ENCODE measurements at regions not wholly inside any gene's neighbourhood (a gene's known extent, or its start where the extent isn't known, plus 50 kb on each side); places are given as distances from the start of the nearest gene placed in this dataset.
"Not testable (repeated sequence)": the region's sequence is repeated elsewhere in the genome, so short reads cannot be mapped to it uniquely, and the experiment has no call there.

DNA sequence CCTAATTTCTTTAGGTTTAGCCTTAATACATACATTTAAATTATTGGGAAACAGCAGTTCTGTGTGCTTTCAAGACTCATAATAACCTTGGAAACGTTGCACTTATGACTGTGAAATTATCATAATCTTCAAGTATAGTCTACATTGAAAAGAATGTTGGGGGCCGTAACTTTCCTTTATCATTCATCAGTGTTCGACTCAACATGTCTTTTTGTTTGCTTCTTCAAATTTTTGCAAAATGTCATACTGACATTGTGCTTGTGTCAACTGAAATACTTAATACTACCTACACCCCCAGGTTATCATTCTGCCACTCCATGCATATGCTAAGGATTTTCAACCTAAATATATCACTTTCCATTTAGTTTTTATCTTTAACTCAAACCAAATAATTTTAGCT, 1562.9 kb downstream of the OLFM4 start:
- DNase-seq: no peak

DNA sequence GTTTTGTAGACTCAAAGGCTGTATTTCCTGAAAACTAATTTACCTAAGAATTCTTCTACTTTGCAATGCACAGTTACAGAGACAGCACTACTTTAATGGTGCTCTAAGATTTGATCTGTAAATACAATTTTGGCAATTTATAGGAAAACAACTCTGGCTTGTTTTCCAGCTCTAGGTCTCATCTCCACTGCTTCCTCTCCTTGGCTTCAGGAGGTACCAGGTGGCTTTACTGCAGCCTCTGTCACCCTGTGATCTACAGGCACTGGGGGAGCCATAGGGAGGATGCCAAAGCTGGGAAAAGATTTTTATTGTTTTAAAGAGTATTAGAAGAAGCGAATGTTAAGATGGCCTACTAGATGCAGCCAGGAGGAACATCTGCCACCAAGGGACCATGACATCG, 1563.6 kb downstream of the OLFM4 start:
- no peak for DNase-seq

DNA sequence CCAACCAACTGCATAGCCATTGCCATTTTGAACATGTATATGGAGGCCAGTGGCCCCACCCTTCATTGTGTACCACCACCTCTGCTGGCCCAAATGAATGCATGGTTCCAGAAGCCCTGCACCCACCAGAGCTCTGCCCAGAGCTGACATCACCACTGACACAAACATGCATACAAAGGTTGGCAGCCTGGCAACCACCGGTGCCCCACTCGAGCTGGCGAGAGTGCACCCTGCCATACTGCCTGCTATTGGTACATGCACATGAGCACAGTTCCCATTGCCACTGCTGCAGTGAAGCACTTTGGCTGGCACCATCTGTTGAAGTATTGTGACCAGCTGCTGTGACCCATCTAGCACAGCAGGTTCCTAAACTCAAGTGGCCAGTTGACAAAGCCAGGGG, 1564.9 kb downstream of the OLFM4 start:
- no peak for DNase-seq

DNA sequence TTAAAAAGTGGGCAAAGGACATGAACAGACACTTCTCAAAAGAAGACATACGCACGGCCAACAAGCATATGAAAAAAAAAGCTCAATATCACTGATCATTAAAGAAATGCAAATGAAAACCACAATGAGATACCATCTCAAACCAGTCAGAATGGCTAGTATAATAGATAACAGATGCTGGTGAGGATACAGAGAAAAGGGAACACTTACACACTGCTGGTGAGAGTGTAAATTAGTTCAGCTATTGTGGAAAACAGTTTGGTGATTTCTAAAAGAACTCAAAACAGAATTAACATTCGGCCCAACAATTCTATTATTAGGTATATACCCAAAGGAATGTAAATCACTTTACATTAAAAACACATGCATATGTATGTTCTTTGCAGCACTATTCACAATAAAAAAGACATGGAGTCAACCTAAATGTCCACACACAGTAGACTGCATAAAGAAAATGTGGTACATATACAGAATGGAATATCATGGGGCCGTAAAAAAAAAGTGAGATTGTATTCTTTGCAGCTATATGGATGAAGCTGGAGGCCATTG, 1569.0 kb downstream of the OLFM4 start:
- DNase-seq: no peak

DNA sequence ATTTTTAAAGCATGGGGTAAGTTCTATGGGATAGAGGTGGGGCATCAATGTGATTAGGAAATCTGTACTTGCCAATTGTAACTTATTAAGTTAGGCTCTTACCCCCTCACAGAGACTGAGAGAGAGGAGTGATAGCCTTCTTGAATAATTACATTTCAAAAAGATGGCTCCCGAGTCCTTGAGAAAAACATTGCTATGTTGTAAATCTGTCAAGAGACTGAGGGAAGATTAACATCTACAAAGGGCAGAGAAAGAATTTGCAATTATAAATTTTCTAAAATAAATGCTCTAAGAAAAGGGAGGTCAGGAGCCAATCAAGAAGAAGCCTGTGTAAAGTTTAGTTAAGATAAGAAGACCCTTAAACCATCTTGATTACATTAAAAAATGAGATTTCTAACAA, 1570.8 kb downstream of the OLFM4 start:
- no peak for DNase-seq

DNA sequence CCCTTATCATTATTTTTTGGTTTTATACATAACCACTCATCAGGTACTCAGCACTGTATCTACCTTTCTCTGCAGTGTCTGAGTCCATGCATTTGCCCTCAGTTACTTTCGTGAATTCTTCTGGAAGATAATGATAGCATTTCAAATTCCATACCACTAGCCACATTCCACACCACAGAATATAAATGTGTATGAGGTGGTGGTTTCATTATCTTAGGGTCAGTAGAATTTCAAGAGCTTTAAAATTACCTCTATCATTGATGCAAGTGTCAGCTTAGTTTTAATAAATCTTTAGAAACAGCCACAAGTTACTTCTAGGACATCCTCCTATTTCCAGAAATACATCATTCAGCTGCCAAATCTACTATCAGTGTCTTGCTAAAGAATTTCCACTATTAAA, 1578.3 kb downstream of the OLFM4 start:
- DNase-seq: no peak

DNA sequence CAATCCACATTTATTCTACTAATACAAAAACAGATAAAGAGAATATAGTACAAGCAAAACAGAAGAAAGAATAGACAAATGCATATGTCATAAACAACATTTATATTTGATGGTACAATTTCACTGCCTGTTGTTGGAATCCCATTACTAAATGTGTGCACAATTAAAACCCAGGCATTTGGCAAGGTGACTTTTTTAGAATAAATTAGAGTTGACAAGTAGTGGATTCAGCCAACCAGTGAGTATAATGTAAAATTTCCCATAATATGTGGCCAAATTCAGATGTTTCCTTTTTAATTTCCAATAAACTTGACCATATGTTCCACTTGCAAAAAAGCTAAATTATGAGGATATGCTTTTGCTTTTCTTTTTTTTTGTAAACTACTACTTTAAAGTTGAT, 1578.8 kb downstream of the OLFM4 start:
- no peak for DNase-seq

DNA sequence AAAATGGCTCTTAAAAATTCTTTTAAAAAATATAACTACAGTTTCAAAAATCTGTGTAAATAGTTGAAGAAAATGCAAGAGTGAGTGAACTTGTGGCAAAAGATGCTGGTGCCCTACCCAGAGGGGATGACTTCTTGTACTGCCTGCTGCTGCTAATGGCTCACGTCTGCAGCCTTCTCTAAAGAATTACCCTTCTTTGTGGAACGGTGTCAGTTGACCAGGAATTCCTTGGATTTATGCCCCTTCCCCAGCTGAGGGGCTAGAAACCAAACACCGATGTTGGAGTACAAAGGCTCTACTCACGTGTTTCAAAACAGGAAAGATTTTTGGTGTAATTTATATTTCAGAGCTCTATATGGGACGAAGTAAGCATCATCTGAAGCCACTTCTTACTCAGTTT, 1582.8 kb downstream of the OLFM4 start:
- DNase-seq: no peak

DNA sequence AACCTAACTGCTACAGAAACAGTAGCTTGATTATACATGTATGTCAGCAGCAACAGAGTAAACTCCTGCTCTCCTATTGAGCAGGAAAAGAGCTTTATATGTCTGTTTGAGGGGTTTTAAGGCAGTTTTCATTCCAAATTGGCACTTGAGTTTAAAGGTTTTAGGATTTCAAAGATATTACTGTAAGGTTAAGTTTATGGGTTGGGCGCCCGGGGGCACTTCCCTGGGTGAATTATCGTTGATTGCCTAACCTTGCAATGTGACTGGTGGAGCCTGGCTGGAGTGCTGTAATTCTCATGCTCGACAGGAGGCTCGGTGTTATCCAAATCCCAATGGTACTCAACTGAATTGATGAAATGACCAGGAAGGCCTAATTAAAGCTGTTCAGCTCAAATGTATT, 1586.1 kb downstream of the OLFM4 start:
- no peak for DNase-seq

DNA sequence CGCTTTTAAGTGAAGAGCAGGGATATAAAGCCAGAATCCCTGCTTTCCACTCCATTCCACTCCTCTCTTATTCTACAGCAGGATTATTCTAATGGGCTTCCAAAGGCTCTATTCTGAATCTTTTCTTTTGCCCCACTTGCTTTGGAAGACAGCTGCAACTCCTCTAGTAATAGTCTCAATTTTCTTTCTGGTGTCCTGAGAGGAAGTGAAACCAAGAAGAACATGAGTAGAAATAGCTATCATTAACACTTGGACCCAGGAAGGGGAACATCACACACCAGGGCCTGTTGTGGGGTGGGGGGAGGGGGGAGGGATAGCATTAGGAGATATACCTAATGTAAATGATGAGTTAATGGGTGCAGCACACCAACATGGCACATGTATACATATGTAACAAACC, 1597.9 kb downstream of the OLFM4 start:
- DNase-seq: not testable (repeated sequence)

DNA sequence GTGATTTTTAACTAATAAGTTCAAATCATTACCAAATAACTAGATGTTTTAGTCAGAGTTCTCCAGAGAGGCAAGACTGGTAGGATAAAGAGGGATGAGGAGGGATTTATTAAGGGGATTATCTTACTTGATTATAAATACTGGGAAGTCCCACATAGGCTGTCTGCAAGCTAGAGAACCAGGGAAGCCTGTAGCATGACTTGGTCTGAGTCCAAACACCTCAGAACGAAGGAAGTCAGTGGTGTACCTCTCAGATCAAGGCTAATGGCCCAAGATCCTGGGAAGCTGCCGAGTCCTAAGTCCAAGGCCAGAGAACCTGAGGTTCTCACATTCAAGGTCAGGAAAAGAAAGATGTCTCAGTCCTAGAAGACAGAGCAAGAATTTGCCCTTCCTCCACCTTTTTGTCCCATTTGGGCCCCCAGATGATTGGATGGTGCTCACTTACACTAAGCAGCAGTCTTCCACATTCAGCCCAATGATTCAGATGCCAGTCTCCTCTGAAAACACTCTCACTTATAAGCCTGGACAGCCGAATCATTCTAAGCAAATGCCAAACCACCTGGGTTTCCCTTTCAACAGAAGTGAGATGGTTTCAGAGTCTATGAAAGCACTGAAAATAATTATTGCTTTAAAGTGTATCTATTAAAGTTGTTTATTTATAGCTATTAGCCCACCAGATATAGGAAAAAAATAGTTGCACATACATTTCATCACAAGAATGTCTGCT, 1599.2 kb downstream of the OLFM4 start:
- no peak for DNase-seq

DNA sequence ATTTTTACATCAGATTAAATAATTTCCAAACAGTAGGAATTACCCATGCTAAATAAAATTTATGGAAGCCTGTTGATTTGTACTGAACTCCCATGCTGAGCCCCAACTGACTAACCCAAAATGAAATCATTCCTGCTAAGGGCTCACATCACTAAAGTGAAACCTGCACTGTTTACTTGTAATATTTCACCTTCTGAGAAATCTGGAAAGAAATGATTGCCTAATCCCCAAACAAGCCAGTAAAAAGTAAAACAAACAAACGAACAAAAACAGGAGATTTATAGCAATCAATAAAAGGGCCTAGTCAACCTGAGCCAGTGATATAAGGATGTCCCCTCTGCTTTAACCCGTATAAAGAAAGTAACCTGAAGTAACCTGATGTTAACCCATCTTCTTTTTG, 1599.8 kb downstream of the OLFM4 start:
- DNase-seq: no peak

DNA sequence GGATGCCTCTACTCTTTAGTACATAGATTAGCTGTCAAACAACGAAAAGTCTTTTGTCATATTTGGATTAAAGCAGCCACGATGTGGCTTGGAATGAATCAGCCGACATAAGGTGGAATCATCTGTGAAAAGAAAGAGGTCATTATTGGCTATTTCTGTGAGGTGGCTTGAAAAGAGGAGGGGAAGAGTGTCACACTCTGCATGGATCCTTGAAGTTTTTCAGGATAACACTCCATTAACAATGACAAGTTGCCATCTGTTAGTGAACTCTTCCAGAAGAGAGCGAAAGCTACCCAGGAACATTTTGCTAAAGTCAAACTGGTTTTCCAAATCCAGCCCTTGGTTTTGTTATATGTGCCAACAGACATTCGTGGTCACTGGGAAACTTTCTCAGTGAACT, 1604.8 kb downstream of the OLFM4 start:
- no peak for DNase-seq

DNA sequence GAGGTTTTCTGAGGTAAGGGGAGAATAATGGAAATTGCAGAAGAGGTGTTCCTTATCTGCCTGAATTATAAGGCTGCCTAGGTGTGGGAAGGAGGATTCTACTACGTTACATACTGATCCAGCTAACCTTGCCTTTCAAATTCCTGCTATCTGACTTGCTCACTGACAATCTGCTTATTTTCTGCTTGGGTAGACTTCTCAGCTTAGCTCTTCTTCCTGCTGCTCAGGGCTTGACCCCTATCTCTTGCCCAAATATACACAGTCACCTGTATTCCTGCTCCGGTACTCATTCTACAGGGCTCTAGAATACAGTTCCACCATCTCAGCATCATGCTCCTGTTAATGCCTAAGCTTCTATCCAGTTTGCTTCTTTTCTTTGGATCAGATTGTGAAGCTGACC, 1607.6 kb downstream of the OLFM4 start:
- no peak for DNase-seq

DNA sequence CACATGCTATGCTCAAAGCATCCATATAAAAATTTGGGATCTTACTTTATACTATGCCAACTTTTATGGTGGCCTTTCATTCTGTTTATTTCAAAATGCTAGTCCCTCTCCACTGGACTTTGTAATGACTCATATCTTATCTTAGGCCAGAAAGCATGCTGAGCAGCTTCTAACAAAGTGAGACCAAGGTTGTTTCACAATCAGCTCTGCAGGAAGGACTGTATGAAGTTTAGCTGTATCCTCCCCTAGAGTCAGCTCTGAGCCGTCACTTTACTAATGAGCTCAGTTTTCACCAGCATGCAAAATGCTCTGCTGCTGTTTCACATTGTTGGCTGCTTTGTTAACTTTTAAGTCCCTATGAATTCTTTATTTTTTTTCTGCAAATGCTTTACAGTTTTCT, 1608.8 kb downstream of the OLFM4 start:
- DNase-seq: no peak

DNA sequence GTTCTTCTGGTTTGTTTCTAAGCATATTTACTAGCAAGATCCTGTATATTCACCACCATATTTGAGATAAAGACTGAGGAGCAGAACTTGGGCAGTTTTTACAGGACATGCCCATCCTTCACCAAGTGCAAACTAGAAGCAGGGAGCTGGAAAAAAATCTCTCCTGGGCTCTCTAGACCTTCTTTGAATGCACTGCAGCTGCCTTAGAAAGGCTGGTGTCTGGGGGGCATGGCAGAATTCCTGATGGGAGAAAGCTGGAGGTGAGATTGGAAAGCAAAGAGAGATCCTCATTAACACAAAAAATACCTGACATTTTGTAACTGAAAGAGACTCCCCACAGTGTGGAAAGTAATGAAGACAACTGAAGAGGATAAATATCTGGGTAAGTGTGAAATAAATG, 1612.1 kb downstream of the OLFM4 start:
- DNase-seq: no peak

DNA sequence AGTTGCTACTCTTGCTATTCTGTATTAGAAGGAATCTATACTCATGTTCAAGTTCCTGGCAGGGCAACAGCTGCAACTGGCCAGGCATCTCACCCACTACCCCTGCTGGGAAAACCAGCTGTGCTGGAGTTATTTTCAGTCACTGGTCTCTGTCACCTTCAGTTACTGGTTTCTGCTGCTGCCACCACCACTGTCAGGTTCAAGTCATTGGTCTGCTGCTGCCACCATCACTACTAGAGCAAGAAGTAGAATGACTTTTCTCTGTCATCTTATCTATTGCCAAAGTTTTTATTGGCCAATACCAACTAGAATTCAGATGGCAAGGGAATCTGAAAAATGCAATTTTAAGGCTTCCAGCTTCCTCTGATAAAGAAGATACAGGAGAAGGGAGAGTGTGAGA, 1615.2 kb downstream of the OLFM4 start:
- DNase-seq: no peak

DNA sequence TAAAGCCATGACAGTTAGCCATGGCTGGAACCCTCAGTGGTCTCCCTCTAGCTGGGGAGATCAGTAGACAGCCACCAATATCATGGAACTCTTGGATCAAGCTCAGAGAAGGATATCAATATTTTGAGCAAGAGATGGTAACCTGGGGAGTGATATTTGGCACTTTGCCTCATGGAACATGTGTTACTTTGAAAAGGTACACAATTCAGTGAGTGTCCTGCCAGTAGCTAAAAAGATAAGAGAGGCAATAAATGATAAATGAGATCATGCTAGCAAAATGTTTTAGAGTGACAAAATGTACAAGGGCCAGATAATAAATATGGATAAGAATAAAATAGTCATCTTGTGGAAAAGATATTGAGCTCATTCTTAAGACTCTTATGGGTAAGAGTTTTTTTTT, 1618.7 kb downstream of the OLFM4 start:
- DNase-seq: no peak

DNA sequence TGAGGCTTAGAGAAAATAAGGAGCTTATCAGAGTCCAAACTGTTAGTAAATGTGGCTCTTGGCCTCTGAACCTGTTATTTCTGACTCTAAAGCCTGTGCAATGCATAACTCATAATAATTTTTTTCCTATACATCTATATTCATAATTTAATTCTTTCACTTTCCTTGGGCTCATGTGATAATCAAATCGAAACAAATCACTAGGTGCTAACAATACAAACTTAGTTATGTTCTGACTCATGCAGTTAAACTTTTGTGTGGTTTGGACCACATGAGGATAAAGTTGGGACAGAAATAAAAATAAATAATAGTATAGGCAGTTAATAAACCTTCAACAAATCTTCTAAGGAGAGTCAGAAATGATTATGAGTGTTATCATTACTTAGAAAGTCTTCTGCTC, 1629.0 kb downstream of the OLFM4 start:
- DNase-seq: no peak

DNA sequence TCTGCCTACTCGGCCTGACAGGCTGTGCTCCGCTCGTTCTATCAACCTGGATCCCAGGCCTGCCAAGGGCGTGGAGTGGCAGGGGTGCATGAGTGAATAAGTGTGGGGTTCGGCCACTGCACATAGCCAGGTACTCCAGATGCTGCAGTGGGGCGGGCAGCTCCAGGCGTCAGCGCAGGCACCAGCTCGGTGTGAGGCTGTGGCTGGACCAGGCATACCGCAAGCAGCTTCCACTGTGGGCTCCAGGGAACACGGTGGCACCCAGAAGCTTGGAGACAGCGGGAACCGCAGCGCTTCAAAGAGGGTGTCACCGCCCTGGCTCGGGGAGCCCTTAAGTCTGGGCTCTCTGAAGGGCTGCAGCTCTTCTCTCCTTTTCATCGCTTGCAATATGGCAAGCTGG, 1630.2 kb downstream of the OLFM4 start:
- DNase-seq: no peak

DNA sequence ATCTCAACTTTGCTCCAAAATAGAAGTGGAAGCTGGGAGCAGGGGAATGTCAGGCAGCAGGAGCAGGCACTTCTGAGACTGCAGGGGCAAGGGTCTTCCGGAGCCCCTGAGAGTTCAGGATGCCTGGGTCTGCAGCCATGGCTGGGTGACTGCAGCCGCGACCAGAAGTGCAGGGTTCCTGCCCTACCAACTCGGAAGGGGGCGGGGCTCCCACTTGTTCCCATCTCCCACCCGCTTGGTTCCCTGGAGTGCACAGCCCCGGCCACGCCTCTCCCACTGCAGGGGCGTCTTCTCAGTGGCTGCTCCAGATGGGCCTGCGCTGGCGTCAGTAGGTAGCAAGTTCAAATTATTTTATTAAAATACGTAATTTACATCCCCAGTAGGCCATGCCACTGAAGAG, 1631.7 kb downstream of the OLFM4 start:
- no peak for DNase-seq

DNA sequence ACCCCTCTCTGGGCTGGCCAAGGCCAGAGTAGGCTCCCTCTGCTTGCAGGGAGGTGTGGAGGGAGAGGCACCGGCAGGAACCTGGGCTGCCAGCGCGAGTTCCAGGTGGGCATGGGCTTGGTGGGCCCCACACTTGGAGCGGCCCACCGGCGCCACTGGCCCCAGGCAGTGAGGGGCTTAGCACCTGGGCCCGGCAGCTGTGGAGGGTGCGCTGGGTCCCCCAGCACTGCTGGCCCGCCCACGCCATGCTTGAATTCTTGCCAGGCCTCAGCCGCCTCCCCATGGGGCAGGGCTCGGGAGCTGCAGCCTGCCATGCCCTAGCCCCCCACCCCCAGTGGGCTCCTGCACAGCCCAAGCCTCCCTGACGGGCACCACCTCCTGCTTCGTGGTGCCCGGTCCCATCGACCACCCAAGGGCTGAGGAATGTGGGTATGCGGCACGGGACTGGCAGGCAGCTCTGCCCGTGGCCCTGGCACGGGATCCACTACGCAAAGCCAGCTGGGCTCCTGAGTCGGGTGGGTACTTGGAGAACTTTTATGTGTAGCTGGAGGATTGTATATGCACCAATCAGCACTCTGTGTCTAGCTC, 1648.0 kb downstream of the OLFM4 start:
- no peak for DNase-seq

DNA sequence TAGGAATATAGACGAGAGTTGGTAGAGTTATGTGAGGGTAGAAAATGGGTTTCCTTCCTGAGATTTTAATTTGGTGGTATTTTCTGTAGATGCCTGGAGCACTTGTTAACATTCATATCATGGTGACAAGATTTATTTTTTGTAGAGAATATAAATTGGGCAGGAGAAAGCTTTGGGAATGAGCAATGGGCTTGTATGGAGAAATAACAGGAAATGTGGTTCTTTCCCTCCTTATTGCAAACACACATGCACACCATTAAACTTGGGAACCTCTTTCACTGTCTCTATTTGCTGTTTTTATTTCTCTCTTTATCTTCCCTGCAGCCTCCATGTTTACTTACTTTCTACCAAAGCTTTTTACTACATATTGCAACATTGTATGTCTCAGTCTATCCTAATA, 1653.6 kb downstream of the OLFM4 start:
- no peak for DNase-seq

DNA sequence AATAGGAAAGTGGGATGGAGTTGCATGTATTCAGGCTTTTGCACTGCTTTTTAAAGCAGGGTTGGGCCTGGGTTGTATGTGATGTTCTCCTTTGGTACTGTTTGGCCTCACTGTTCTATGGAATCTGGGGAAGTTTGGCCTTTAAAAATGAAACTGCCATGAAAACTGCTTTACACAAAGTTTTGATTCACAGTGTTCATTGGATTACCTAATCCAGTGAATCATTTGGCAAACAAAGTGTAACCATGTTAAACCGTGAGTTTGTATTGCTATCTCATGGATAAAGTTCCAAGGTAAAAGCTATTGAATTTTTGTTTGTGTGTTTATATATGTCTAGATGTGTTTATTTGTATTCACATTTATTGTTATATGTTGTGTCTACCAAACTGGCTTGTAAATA, 1658.6 kb downstream of the OLFM4 start:
- no peak for DNase-seq
